KBM-7 (cell line): ENCODE measurements at regions not wholly inside any gene's neighbourhood (a gene's known extent, or its start where the extent isn't known, plus 50 kb on each side); places are given as distances from the start of the nearest gene placed in this dataset.
"Not testable (repeated sequence)": the region's sequence is repeated elsewhere in the genome, so short reads cannot be mapped to it uniquely, and the experiment has no call there.

Experiments used
- DNase-seq: peaks from one replicate; pipeline ENCODE4 v3.0.0-alpha.2; 2015
- in situ Hi-C: fragments of 300-500 bp; cut with MboI; formaldehyde crosslinking; loops from 2 replicates; pipeline ENCODE4 v1.14.3; 2020; ENCODE audit warnings: low sequenced_read_pairs, low pct_unique_long_range_greater_than_20kb, mixed read lengths

DNA sequence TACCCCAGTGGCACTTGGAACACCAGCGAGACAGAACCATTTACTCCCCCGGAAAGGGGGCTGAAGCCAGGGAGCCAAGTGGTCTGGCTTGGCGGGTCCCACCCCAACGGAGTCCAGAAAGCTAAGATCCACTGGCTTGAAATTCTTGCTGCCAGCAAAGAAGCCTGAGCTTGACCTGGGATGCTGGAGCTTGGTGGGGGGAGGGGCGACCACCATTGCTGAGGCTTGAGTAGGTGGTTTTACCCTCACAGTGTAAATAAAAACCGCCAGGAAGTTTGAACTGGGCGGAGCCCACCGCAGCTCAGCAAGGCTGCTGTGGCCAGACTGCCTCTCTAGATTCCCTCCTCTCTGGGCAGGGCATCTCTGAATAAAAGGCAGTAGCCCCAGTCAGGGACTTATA lies 62.8 kb downstream of the RPS24 start:
- in situ Hi-C loops, DNase-seq: not testable (repeated sequence)

DNA sequence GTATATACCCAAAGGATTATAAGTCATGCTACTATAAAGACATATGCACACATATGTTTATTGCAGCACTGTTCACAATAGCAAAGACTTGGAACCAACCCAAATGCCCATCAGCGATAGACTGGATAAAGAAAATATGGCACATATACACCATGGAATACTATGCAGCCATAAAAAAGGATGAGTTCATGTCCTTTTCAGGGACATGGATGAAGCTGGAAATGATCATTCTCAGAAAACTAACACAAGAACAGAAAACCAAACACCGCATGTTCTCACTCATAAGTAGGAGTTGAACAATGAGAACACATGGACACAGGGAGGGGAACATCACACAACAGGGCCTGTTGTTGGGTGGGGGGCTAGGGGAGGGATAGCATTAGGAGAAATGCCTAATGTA lies 68.9 kb downstream of the RPS24 start:
- in situ Hi-C loops, DNase-seq: not testable (repeated sequence)

DNA sequence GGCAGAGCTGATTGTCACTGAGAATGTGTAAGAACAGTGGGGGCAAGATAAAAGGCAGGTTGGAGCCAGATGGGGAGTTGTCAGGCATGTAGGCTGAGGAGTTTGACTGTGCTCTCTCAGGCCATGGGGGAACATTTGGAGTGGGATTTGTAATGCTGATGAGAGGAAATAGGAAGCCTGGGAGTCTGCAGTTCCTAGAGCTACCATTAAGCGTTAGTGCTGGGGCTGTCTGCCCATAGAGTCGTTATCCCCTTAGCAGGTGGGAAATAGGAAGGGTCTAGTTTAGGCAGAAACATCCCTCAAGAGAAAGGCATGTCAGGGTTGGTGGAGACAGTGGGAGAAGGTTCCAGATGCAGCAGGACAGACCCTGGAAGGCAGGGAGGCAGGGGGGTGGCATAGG lies 75.5 kb downstream of the RPS24 start:
- in situ Hi-C loops = no loop called here
- no peak for DNase-seq

DNA sequence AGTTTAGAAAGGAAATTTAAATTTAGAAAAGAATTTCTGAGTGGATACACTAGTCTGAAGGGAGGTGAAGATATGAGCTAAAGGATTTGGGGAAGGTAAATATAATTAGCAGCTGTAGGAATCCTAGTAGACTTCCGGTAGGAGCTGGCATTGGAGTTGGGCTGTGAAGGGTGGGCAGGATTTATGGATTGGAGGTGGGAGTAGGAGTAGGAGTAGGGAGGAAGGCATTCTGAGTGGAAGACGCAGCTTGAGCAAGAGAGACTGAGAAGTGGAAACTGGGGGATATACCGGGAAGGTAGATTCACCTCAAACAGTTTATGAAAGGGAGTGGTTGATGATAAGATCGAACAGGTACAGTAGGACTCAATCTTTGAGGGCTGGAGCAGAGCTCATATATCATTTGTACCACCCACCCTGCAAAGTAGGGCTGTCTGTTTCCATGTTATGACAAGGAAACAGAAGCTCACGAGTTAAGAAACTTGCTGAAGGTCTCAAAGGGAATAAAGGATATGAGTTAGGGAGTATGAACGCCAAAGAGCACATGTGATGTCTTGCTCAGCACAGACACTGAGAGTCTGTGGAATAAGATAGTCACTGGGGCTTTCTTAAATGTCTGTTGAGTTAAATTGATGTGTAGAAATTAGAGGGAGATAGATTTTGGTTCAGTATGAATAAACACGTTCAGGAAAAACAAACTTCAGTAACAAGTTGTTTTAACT lies 81.6 kb downstream of the RPS24 start:
- DNase-seq = no peak
- in situ Hi-C loops = no loop called here

DNA sequence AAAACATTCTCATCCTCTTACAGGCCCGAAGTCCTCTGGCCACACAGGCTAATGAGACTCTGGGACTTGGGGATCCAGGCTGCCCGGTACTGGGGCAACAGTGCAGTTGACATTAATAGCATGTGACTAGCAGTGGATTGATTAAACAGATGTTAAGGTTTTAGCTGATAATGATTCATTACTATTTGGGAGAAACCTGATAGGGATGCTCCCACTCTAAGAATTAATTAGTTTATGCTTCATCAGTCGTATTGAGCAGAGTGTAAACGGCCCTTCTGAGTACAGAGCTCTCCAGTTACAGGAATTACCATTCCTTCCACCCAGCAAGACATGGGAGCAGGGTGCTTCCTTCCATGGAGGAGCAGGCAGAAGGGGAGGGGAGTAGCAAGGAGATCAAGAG lies 82.7 kb downstream of the RPS24 start:
- in situ Hi-C loops = no loop called here

DNA sequence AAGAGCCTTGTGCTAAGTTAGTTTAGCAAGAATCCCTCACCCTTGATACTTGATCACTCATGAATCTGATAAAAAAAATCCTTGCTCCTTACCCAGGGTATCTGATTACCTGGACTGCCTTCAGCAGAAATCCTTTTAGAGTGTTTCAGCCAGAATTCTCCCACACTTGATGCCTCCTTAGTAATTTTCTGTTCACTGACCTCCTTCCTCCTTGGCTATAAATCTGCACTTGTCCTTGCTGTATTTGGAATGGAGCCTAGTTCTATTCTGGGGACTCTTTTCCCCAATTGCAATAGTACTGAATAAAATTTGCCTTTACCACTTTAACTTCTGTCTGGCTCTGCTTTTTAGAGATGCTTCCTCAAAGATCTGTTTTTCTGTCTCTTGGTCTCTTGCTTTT lies 84.9 kb downstream of the RPS24 start:
- in situ Hi-C loops = no loop called here
- no peak for DNase-seq

More for the DNA sequence above, 82.7 kb downstream of the RPS24 start:
- no peak for DNase-seq

DNA sequence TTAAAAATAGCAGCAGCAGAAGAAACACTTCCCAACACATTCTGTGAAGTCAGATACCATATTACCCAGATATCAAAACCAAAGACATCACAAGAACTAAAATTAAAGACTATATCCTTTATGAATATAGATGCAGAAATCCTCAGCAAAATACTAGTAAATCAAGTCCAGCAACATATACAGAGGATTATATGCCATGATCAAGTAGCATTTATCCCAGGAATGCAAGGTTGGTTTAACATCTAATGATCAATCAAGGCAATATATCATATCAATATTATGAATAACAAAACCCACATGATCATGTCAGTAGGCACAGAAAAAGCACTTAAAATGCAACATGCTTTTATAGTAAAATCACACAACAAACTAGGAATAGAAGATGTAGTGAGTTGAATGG lies 88.1 kb downstream of the RPS24 start:
- DNase-seq = no peak
- in situ Hi-C loops = no loop called here

DNA sequence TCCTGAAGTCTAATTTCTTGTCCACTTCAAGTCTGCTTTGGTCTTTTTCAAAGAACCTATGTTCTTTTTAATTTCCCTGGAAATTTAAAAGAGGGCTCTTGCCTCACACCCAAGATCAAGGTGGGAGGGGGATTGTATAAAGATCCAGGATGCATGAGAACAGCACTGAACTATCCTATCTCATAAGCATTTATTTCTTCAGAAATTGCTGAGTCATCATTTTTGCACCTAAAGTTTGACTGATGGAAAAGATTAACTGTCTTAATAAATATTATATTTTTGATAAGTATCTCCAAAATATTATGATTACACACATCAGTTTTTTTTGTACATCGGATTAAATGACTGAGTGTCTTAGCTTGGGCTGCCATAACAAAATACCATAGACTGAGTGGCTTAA lies 90.5 kb downstream of the RPS24 start:
- DNase-seq = no peak

DNA sequence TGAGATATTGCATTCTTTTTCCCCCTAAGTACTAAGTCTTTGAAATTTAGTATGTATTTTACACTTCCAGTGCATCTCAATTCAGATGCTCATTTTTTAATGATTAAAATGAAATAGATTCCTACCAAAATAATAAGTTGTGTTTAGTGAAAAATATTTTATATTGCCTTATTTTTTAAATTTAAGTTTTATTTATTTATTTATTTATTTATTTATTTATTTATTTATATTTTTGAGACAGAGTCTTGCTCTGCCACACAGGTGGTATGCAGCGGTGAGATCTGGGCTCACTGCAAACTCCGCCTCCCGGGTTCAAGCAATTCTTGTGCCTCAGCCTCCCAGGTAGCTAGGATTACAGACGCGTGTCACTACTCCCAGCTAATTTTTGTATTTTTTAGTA lies 95.5 kb downstream of the RPS24 start:
- DNase-seq = no peak
- in situ Hi-C loops = no loop called here

More for the DNA sequence above, 90.5 kb downstream of the RPS24 start:
- in situ Hi-C loops = no loop called here

DNA sequence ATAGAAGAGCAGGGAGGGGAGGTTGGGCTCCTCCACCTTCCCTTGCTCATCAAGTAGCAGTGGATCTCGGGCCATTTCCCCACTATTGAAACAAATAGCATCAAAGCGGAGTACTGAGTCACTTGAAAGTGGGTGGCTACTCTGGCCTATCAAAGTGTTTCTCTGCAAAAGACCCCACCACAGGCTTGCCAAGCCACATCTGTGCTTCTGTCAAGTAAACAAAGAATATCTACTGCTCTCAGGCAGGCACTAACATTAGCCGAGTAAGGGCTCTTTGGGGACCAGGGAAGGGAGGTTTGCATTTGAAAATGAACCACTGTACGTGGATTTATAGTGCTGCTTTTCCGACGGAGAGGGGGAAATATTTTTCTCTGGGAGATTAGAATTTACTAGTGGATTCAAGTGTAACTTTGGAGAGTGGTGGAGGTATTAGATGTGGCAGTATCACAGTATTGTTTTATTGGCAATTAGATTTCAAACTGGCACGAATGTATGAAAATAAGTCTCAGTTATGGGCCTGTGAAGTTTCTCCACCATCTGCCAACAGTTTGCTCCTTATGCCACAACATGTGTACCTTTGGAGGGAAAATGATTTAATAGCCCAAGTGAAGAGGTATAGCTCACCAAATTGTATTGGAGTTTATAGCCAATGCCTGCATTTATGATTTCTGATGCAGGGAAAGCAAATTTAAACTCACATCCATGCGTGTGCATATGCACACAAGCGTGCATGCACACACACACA lies 97.5 kb downstream of the RPS24 start:
- no peak for DNase-seq
- in situ Hi-C loops = no loop called here

DNA sequence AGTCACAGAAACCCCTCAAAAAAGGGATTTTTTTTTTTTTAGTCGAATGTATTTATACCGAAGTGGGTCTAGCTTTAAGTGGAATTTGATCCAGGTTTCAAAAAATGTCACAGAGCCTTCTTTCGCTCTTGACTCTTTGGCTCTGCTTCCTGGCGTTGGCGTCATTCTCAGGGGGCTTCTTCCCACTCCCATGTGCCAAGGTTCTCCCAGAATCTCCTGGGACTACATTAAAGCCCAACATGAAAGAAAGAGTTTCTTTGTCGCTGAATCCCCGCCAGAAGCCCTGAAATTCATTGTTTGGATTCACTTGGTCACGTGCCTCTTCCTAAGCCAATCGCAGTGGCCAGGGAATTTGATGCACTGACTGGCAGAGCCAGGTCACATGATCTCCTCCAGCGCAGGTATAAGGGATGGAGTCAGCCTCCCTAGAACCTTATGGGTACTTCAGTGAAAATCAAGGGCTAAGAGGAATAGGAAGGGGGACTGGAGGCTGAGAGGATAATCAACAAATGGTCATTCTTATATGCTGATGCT lies 101.2 kb downstream of the RPS24 start:
- in situ Hi-C loops = no loop called here
- no peak for DNase-seq

DNA sequence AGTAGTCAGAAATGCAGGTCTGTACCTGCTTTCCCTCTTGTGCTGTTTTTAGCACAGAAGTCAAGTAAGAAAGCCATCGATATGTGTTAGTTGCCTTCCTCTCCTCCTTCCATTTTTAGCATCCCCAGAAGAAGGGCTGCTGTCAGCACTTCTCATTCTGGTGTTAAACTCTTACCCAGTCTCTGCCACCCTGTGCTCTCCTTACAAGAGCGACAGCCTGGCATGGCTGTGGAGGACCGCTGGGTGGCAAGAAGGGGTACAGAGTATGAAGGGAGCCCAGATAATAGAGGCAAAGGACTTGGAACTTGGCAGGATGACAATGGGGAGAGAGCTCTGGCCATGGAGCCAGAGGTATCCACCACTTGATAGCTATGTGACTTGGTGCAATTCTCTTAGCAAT lies 103.5 kb downstream of the RPS24 start:
- in situ Hi-C loops = no loop called here
- DNase-seq = no peak

DNA sequence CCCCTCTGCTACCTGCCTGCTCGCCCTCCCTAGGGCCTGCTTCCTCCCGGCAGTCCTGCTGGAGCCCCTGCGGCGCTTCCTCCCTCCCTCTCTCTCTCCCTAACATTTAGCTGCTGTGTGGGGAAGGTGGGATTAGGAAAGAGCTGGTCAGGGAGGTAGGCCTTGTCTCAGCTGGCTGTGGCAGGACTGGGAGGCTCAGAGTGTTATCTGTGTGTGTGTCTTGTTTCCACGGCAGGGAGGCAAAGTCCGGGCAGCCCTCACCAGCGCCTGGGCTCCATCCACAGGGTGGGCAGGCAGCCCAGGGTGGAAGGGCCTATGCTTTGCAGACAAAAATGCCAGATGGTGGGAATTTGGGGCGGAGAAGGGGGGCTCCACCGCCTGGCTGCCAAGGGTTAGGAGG lies 105.7 kb downstream of the RPS24 start:
- in situ Hi-C loops = no loop called here

DNA sequence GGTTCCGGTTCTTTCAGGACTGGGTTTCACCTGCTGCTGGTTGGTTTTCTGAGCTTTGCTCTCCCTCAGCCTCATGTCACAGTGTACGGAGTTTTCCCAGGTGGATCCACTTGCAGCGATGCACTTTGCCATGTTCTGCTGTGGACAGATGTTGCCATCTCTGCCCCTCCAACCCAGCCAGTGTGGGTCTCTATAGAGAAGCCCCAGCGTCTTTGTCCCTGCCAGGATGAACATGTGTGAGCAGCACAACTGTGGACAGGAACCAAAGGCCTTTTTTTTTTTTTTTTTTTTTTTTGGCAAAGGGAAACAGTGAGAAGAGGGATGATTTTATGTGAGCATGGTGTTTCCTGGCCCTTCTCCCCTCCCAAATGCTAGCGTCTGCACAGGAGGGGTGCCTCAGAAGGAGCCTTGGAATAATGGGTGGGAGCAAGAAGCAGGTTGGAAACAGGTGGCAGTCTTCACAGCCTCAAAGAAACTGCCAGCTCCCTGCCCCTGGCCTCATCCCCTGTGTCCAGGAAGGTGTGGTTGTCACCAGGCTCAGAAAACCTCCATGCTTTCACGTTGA lies 106.5 kb downstream of the RPS24 start:
- in situ Hi-C loops = no loop called here
- DNase-seq = no peak

More for the DNA sequence above, 105.7 kb downstream of the RPS24 start:
- no peak for DNase-seq

DNA sequence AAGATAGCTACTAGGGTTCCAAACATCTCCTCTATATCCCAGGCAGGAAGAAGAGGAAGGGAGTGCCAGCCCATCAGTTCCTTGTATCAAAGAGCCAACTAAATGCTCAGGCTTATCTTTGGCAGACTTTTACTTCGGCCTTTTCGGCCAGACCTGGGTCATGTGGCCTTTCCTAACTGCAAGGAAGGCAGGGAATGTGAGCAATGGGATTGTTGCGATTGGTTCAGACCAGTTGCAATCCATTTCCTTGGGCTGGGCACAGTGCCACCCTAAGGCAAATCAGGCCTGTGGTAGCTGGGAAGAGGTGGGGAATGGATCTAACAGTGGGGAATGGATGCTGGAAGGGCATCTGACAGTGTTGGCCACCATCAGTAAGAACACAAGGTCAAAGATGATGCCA lies 109.9 kb downstream of the RPS24 start:
- DNase-seq = no peak
- in situ Hi-C loops = no loop called here

DNA sequence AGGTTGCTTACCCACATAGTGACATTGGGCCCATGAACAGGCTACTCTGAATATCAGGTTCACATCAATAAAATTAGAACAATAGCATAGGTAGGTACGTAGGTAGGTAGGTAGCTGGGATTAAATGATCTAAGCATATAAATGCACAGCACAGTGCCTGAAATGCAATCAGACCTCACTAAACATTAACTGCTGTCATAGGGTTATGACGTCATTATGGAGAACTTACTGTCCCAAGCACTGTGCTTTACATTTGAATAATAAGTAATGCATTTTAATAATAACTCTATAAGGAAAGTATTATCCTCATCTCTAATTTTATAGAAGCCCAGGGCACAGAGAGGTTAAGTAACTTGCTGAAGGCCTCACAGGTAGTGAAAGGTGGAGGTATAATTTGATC lies 112.5 kb downstream of the RPS24 start:
- in situ Hi-C loops = no loop called here
- DNase-seq = no peak

DNA sequence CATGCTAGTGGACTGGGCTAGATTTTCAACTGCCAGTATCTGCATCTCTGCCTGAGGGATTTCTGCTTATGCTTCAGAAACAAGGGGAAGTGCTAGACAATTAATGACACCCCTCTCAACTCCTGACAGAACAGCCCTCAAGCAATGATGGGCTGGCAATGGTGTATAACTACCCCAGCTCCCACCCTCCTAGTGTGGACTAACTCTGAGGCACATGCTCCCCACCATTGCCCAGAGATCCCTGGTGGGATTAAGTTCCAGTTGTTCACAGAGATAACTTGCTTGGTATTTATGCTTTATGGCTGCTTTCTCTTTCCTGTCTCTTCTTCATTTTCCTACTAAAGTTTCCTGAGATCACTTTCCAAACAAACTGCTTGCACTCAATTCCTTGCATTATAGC lies 113.5 kb downstream of the RPS24 start:
- in situ Hi-C loops = no loop called here
- DNase-seq = no peak

DNA sequence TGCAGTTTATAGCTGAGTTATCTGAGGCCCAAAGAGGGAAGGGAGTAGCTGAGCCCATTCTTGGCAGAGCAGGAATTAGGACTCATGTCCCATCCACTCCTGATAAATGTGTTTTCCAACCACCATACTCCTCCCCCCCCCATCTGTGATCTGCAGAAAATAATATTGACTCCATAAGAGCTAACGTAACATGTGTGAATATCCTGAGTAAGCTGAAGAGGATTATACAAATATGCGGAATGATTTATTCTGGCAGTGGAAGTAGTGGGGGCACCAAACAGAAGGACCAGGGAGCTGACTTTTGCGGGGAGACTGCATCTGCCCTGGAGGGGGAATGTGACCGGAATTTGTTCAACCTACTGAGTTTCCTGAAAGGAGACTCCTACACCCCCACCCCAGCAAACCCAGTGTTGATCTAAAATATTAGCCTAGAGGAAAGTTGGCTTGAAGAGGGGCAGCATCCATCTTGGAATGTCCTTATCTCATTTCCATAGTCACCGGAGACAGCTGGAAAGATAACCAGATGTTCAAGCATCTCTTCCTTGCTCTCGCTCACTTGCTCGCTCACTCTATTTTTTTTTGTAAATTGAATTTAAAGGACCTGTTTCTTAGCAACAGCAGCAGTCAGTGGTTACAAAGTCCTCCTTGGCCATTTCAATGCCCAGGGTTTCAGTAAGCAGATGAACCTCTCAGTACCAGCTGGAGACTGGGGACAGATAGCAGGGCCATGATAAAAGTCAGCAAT lies 114.7 kb downstream of the RPS24 start:
- in situ Hi-C loops = no loop called here
- no peak for DNase-seq

DNA sequence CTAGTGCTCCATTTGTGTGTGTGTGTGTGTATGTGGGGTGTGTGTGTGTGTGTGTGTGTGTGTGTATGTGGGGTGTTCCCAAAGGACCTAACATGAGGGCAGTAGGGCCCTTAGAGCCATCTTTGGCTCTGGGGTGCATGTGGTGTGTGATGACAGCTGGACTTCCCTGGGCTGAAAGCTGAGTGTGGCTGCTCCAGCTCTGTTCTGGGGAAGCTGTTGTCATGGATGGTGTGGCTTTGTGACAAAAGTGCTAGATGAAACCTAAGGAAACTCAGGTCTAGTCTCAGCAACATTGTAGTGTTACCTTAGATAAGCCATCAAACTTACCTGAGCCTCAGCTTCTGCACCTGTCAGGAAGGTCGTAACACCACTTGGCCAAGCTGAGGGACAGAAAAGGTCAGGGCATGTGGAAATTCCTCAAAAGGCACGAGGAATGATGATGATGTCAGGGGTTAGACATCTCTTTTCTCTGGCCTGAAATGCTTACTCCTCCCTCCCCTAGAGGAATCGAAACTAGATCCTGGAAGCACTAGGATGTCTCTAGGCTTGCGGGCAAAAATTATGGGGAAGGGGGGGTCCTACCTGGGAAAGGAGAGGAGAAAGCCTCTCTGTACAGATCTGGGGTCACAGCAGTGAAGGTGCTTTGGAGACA lies 115.4 kb downstream of the RPS24 start:
- in situ Hi-C loops = no loop called here
- DNase-seq = no peak
